Ureter (tissue), 1 donor: ENCODE measurements at regions not wholly inside any gene's neighbourhood (a gene's known extent, or its start where the extent isn't known, plus 50 kb on each side); places are given as distances from the start of the nearest gene placed in this dataset.

ENCODE experiments used
- DNase-seq: peaks from one replicate; pipeline ENCODE4 v3.0.0-alpha.2; 2020; ENCODE audit warnings: low spot score
- donor health status: DM: yes; HTN: yes; CAD: no.

DNA sequence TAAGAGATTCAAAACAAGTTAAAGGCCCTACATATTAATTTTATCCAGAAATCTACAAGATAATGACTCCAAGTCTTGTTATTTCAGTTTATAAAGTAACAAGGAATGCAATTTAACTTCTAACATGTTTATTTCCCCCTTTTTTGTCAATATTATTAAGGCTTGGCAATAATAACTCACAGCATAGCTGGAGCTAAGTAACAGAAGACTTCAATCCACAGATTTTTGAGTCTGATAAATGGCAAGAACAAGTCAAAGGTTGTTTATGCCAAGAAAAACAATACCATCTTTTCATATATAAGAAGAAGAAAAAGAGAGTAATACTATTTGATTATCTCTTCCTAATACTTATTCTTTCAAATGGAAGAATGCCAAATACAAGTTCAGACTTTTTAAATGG is 631.0 kb upstream of the CCDC54 start:
- DNase-seq, result no peak

- no peak for DNase-seq
These were observed 628.6 kb upstream of the CCDC54 start for GRCh38 chr3:106748472-106749262.

- no peak for DNase-seq
These were observed 627.1 kb upstream of the CCDC54 start for GRCh38 chr3:106750092-106750491.

GRCh38 chr3:106755336-106755735 is 621.9 kb upstream of the CCDC54 start:
- DNase-seq, result no peak

GRCh38 chr3:106756901-106757300 is 620.3 kb upstream of the CCDC54 start:
- no peak for DNase-seq

DNA sequence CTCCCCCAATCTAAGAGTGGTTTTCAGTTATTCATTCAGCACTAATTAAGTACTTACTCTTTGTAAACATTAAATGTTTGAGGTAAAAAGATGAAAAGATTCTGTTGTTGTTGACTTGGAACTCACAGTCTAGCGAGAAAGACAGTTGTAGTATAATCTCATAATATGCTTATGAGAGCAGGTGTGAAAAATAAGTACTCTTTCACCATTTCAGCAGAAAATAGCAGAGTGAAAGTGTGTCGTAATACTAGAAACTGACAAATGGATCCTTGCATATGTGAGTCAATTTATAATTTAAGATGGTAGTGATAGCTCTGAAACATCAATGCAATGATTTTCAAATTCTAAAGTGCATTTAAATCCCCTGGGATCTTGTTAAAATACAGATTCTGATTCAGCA is 618.8 kb upstream of the CCDC54 start:
- DNase-seq, result no peak

- no peak for DNase-seq
These were observed 617.5 kb upstream of the CCDC54 start for GRCh38 chr3:106759731-106760130.

GRCh38 chr3:106765342-106765741 is 611.9 kb upstream of the CCDC54 start:
- DNase-seq, result no peak

DNA sequence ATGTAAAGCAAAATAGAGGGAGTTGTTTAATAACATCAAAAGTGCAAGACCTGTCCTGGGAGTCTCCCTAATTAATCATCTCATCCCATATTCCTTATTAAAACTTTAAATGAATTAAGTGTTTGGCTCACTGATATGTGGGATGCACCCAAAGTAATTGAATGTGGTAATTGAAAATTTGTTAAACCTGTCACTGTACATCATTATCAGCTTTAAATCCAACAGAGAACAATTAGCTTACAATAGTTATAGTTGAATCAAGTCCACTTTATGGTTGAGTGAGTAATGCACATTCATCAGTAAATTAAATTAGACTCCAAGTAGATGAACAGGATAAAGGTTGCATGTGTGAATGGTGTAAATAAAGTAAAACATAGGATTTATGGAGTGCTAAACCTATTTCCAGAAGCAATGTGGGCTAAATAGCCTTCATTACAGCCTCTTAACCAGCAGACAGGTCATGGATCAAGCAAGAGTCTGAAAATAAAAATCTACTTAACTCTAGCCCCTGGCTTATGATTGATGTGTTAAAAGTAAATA is 608.2 kb upstream of the CCDC54 start:
- DNase-seq, result no peak

- no peak for DNase-seq
These were observed 603.4 kb upstream of the CCDC54 start for GRCh38 chr3:106773795-106774194.

GRCh38 chr3:106783231-106783630 is 594.0 kb upstream of the CCDC54 start:
- no peak for DNase-seq

DNA sequence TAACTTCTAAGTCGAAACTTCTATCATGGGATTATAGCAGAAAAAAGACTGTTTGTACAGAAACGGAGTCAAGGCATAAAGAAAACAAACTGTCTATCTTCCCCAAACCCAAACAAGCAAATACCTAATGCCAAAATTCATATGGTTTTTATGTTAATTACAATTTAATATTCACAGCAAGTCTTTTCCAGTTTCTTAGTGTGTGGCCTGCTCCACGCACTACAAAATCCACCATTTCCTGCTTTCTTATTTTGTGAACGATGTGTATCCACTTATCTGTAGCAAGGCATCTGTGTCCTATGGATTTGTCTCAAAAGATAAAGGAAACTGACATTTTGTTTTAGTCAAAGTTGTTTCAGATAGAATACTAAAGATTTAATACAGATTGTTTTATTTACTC is 588.0 kb upstream of the CCDC54 start:
- DNase-seq, result no peak

- DNase-seq, result no peak
These were observed 584.5 kb upstream of the CCDC54 start for GRCh38 chr3:106792716-106793115.

GRCh38 chr3:106794442-106794841 is 582.8 kb upstream of the CCDC54 start:
- no peak for DNase-seq

DNA sequence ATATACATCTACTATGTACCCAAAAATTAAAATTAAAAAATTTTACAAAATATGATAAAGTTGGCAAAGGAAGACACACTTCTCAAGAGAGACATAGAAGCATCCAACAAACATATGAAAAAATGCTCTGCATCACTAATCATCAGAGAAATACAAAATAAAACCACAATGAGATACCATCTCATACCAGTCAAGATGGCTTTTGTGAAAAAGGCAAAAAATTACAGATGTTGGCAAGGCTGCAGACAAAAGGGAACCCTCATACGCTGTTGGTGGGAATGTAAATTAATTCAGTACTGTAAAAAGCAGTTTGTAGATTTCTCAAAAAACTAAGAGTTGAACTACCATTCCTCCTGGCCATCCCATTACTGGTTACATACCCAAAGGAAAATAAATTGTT is 581.7 kb upstream of the CCDC54 start:
- DNase-seq, result no peak

GRCh38 chr3:106797461-106797860 is 579.8 kb upstream of the CCDC54 start:
- no peak for DNase-seq

DNA sequence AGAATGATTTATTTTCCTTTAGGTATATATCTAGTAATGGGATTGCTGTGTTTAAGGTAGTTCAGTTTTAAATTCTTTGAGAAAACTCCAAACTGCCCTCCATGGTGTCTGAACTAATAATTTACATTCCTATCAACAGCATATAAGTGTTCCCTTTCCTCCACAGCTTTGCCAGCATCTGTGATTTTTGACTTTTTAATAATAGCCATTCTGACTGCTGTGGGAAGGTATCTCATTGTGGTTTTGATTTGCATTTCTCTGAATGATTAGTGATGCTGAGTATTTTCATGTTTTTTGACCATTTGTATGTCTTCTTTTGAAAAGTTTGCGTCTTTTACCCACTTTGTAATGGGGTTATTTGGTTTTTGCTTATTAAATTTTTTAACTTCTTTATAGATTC is 571.6 kb upstream of the CCDC54 start:
- DNase-seq, result no peak

DNA sequence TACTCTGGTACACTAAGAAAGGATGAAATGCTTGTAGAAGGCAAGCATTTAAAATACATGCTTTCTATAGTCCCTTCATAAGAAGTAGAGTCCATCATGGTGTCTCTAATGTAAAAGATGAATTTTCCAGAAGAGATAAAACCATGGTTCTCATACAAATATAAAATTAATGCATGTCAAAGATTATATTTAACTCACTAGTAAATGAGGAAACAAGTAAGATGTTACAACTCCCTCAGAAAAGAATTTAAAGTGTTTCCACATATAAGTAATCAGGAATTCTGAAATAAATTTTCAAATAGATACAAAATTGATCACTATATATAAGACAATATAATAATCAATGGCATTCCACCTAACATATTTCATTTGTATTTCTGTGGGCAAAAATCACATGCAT is 570.3 kb upstream of the CCDC54 start:
- DNase-seq, result no peak

GRCh38 chr3:106809041-106809440 is 568.2 kb upstream of the CCDC54 start:
- DNase-seq, result no peak

- no peak for DNase-seq
These were observed 567.5 kb upstream of the CCDC54 start for GRCh38 chr3:106809623-106810299.

GRCh38 chr3:106810300-106810875 is 566.9 kb upstream of the CCDC54 start:
- no peak for DNase-seq

- no peak for DNase-seq
These were observed 565.9 kb upstream of the CCDC54 start for GRCh38 chr3:106811376-106811775.

DNA sequence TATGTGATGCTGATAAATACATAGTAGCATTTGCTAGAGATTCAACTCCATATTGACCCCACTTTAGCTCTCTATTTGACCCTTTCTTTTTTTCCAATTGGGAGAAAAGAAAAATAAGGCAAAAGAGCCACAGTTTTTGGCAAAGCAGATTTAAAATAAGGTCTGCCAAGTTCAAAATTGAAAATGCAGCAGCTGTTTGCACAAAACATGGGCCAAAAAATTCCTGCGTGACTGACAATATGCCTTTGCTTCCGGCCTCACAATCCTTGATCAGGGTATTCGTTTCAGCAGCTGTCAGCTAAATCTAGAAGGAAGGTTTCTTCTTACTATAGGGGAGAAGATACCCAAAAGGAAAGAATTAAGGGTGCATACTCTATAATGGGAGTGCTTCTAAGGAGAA is 563.5 kb upstream of the CCDC54 start:
- no peak for DNase-seq
